HG03045 (cell line): ENCODE measurements at regions not wholly inside any gene's neighbourhood (a gene's known extent, or its start where the extent isn't known, plus 50 kb on each side); places are given as distances from the start of the nearest gene placed in this dataset.
"Not testable (repeated sequence)": the region's sequence is repeated elsewhere in the genome, so short reads cannot be mapped to it uniquely, and the experiment has no call there.

ENCODE experiments used
- ATAC-seq: cut with Tn5 transposase; IDR thresholded peaks from one replicate; pipeline ENCODE4 v1.9.1; 2021; ENCODE audit warnings: mild to moderate bottlenecking, moderate library complexity; ENCODE audit not compliant: unreplicated experiment

DNA sequence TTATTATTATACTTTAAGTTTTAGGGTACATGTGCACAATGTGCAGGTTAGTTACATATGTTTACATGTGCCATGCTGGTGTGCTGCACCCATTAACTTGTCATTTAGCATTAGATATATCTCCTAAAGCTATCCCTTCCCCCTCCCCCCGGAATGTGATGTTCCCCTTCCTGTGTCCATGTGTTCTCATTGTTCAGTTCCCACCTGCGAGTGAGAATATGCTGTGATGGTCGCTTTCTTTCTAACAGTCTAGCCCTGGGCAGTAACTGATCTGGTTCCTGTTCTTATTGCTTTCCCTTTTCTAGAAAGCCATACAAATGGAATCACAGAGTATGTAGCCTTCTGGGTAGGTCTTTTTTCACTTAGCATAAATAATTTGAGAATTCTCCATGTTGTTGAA is 311.1 kb upstream of the CNTNAP2 start:
- ATAC-seq: not testable (repeated sequence)

DNA sequence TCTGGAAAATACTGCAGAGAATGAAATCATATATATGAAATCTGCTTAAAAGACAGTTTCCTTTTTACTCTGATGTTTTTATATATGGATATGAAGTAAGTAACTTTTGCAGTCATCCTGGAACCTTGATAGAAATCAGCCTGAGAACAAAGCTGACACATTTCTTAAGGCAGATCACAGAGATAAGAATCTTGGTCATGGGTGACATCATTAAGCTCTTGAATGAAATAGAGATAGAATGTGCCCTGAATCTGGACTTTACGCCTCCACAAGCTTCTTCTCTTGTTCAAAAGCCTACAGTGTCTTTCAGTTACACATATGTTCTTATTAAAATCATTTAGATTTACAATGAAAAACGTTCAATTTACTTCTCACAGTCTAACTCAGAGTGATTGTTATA is 319.1 kb upstream of the CNTNAP2 start:
- ATAC-seq: no peak

DNA sequence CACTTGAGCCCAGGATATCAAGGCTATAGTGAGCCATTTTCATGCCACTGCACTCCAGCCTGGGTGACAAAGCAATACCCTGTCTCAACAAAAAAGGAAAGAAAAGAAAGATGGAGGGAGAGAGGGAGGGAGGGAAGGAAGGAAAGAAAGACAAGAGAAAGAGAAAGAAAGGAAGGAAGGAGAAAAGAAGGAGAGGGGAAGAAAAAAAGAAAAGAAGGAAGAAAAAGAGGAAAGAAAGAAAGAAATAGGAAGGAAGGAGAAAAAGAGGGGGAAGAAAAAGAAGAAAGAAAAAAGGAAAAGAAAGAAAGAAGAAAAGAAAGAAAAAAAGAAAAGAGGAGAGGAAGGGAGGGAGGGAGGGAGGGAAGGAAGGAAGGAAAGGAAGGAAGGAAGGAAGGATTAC is 321.5 kb upstream of the CNTNAP2 start:
- no peak for ATAC-seq

DNA sequence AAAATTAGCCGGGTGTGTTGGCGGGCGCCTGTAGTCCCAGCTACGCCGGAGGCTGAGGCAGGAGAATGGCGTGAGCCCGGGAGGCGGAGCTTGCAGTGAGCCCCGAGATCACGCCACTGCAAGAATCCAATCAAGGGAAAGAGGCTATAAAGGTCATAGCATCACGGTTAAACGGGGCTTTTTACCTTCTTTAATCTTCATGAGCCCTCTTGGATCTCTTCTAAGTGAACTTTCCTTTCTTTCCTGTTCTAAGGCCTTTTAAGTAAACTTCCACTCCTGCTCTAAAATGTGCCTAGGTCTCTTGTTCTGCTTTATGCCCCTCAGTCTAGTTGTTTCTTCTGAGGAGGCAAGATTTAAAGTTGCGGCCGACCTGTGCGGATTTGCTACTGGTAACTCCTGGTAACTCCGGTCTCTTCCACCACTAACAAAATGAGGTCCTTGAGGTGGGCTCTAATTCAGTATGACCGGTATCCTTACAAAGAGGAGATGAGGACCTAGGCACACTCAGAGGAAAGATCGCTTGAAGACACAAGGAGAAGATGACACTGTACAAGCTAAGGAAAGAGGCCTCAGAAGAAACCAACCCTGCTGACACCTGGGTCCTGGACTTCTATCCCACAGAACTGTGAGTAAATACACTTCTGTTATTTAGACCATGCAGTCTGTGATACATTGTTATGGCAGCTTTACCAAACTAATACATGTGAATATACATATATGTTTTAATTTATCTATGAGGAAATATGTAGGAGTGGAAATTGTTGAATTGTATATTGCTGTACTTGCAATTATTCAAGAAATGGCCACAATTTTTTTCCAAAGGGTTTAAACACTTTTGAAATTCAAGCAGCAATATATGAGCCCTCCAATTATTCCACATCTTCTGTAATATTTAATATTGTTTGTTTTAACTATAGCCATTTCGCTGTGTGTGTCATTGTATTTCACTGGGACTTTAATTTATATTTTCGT is 331.5 kb upstream of the CNTNAP2 start:
- ATAC-seq: no peak

DNA sequence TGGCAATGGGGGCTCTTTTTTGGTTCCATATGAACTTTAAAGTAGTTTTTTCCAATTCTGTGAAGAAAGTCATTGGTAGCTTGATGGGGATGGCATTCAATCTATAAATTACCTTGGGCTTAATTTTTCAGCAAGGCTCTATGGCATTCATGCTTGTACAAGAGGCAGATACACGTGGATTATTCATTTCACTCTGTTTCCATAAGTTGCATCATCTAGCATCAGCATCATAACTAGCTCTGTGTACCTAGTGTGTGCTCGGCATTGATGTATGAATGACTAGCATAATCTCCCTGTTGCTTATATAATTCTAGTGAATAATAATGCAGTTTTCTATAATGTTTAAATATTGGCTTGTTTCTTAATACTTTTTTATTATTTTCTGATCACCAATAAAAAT is 335.2 kb upstream of the CNTNAP2 start:
- ATAC-seq: not testable (repeated sequence)

DNA sequence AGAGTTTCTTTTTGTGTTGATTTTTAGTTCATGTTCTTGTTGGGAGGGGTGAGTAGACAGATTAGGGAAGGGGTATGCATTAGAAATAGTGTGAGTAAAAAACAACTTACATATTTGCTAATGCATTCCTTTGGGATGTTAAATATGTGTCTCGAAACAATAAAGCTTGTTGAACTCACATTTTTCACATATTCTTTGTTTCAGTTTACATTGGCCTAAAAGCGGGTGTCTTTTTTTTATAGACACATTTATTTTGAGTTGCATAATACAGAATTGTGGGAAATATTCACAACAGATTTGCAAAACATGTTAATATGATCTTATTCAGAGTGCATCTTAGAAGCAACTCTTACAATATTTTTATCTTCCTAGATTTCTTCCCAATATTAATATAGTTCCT is 337.5 kb upstream of the CNTNAP2 start:
- ATAC-seq: no peak

DNA sequence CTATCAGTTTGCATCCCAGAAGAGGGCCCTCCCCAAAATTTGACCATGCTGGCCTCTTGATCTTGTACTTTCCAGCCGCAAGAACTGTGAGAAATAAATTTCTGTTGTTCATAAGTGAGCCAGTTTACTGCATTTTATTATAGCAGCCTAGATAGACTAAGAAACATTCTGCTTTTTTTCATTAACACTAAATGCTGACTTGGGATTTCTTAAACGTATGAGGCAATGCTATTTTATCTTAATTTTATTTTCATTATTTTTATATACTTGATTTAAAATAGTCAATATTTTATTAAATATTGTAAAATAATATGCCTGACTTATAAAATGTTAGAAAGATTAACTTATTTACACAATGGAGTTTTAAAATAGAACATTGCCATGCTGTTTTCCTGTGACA is 341.8 kb upstream of the CNTNAP2 start:
- ATAC-seq: no peak

DNA sequence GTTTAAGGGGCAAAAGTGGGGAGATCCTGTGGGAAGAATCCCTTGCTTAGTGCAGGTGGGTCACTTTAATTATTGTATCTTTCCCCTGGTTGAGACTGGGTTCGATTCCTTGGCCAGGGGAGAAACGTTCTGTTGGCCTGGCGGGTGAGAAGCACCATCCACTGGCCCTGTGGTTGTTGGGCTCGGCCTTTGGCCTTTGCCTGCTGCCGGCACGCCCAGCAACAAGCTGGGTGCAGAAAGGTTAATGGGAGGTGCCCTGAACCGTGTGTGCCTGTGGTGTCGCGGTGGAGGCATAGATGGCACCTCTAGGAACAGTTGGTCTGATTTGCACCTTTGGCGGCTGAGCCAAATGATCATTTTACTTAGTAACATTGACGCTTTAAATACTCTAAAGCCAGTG is 363.6 kb upstream of the CNTNAP2 start:
- ATAC-seq: no peak

DNA sequence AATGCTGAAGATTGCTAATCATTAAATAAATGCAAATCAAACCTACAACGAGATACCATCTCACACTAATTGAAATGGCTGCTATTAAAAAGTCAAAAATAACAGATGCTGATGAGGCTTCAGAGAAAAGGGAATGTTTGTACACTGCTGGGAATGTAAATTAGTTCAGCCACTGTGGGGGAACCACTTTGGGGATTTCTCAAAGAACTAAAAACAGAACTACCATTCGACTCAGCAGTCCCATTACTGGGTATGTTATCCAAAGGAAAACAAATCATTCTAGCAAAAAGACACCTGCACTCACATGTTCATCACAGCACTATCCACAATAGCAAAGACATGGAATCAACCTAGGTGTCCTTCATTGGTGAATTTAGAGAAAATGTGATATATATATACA is 379.0 kb upstream of the CNTNAP2 start:
- no peak for ATAC-seq

DNA sequence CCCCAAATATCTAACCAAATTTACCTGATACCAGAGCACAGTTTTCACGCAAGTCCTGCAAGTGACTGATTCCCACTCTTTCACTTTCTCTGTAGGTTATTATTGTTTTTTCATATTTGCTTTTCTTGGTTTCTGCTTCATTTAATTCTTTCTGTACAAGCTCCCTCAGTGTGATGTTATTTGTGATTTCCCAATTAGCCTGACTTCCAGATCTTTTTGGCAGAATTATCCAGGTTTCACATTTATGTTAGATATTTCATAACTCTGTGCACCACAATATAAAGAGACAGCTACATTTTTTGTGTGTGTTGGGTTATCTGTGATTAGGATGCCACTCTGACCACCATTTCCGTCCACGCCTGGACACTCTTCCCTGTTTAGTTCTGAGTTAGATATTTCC is 381.5 kb upstream of the CNTNAP2 start:
- no peak for ATAC-seq

DNA sequence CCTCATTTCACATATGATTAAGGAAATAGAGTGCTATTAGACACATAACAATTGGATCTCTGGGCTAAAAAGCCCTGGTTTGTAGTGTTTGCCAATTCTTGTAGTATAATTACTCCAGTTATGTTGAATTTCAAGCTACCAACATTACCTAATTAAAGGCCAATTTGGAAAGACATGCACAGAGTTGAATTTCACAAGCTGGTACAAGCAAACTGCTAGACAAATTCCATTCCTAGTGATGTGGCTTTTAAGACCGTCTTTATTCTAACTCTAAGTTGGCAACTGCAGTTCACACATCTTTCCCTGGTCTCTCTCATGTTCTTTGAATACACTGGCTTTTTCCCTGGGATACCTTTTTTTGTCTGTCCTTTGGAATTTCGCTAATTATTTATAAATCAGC is 384.1 kb upstream of the CNTNAP2 start:
- ATAC-seq: no peak

DNA sequence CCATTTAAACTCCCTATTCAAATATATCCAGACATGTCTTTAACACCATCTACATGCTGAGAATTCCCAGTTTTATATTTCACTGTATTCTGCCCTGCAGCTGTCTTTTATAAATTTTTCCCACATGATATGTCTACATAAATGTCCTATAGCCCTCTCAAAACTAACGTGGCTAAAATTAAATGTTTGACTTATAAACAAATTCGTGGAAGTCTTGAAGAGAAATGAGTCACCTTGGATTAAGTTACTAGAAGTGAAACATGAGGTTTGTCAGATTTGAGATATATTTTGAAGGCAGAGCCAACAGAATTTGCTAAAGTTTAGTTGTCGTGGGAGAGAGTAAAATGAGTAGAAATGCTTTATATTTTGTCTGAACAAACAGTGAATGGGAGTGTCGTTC is 386.9 kb upstream of the CNTNAP2 start:
- no peak for ATAC-seq

DNA sequence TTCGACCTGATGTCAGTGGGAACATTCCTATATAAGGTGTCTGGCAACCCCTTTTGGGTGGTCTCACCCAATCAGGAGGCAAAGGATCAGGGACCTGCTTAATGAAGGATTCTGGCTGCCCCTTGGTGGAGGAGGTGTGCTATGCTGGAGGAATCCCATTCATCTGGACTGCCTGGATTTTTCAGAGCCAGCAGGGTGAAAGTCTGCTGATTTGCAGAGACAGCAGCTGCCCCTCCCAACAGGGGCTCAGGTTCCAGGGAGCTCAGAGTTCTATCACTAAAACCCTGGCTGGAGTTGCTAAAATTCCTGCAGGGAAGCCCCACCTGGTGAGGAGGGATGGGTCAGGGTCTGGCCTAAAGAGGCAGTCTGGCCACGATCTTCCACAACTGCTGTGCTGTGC is 398.5 kb upstream of the CNTNAP2 start:
- no peak for ATAC-seq

DNA sequence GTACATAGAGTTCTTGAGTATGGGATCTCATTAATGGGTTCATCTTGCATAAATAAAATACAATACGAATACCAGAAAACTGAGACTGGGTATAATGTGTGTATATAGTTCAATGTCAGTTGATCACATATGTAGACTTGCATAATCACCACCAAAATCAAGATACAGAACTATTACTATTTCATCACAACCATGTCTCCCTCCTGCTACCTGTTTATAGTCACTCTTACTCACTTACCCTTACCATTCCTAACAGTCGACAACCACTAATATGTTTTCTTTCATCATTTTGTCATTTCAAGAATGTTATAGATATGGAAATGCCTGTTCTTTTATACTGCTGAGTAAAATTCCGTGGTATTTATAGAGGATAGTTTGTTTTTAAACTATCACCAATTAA is 416.1 kb upstream of the CNTNAP2 start:
- ATAC-seq: no peak

DNA sequence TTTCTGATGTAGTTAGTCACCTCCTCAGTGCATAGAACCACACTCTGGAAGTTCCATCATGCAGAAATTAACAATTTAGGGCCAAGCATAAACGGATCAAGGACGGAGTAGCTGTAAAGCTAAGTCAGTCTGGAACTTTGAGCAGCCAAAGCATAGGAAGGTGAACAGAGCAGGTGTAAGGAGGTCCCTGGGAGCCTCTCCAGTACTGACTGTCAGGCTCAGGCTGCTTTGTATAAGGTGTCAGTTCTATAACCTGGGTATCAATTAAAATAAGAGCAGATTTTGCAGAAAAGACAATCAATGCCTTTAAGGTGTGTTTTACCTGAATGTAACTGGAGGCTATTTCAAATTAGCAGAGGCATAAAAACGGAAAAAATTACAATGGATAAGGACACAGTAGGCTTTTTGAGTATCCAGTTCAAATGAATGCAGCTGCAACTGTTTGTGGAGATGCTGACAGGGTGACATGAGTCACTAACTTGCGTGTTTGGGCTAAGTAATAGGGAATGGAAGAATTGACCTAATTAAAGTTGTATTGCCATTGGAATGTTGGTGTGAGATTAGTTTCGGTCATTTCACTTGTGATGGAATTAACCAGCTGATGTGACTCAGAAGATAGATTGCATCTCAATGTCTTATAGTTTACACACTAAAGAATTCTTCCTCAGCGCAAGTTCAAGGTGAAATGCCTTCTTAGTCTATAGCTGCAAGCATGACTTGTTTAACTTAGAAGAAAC is 417.9 kb upstream of the CNTNAP2 start:
- ATAC-seq: no peak

DNA sequence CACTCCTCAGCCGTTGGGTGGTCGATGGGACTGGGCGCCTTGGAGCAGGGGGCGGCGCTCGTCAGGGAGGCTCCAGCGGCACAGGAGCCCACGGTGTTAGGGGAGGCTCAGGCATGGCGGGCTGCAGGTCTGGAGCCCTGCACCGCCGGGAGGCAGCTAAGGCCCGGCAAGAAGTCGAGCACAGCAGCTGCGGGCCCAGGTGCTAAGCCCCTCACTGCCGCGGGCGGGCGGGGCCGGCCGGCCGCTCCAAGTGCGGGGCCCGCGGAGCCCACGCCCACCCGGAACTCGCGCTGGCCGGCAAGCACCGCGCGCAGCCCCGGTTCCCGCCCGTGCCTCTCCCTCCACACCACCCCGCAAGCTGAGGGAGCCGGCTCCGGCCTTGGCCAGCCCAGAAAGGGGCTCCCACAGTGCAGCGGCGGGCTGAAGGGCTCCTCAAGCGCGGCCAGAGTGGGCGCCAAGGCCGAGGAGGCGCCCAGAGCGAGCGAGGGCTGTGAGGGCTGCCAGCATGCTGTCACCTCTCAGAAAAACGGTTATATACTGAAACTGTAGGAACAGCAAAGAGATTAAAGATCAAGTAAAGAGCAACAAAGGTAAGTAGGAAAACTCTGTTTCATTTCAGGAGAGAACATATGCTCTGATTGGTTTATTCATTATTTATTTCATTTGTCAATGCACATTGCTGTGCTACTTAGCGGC is 419.0 kb upstream of the CNTNAP2 start:
- not testable (repeated sequence) for ATAC-seq

DNA sequence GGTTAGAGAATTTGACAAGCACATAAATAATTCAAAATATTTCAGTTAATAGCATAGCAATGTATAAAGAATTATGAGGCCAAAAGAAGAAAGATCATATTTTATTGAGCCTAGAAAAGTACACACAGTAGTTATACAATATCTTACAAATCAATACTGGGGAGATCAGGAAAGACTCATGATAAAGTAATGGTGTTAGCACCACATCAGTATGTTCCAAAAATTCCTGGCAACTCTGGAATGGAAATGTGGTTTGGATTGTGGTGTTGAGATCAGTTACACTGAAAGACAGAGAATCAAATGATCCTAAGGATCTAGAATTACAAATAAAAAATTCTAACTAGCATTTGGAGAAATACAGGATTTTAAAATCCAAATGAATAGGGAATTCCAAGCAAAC is 420.5 kb upstream of the CNTNAP2 start:
- no peak for ATAC-seq

DNA sequence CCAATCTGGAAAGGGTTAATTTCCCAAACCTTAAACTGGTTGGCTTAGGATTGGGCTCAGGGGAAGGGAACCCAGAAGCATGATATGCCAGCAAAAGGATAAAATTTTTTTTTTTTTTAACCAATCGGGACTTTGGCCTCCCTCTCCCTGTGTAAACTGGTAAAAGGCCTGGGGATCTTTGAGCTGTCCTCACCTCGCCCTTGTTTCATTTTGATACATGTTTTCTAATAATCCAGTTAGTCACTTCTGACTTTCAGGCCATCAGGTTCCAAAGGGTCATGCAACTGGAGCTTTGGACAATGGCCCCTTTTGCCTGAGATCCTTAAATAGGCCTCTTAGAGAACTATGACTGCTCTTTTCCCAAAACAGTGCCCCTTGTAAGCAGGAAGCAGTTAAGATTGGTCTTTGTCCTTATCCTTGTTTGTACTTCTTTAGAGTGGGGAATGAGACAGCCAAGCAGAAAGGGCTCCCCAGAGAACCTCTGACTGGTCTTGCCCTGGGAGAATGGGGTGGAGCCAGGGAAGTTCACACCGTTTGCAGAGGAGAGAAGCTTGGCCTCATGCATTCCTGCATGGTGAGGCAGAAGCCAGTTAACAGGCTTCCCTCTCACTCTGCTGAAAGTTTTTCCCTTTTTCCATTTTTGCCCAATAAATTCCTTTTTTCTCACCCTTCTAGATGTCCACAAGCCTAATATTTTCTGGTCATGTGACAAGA is 424.2 kb upstream of the CNTNAP2 start:
- no peak for ATAC-seq

DNA sequence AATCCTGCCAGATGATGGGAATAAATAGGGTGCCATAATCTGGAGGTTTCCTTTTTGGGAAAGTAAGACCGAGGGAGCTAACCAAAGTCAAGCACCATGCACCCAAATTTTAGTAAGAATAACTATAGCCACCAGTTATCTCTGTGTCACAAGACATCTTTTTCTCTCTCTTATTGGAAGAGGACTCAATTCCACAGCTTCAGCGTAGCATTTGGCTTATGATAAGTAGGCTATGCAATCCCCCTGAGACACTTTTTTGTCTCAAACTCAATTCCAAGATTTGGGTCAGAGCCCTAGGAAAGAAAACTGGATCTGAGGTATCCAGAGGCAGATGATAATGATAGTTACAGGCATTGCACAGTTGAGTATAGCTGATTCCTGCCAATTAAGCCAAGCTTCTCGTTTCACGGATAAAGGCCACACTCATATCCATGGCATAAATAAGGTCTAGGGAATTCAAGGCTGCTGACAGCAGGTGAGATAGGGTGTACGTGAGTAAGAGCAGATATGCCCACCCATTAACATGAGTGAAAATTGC is 425.2 kb upstream of the CNTNAP2 start:
- no peak for ATAC-seq

DNA sequence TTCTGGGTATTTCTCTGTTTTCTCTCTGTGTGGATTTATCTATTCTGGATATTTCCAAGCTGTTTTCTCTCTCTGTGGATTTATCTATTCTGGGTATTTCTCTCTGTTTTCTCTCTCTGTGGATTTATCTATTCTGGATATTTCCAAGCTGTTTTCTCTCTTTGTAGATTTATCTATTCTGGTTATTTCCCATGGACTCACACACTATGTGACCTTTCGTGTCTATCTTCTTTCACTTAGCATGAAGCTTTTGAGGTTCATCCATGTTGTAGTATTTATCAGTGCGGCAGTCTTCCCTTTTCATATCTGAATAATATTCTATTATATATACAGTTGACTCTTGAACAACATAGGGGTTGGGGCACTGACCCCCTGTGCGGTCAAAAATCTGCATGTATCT is 435.0 kb upstream of the CNTNAP2 start:
- no peak for ATAC-seq

DNA sequence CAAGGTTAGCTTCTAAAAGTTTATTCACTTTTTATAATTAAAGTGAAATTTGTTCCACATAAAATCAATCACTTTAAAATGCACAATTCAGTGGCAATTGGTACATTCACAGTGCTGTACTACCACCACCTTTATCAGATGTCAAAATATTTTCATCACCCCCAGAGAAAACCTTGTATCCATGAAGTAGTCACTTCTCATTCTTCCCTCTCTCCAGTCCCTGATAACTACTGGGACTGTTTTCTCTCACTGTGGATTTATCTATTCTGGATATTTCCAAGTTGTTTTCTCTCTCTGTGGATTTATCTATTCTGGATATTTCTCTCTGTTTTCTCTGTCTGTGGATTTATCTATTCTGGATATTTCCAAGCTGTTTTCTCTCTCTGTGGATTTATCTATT is 435.4 kb upstream of the CNTNAP2 start:
- ATAC-seq: no peak
